Stimulated activated CD4-positive, alpha-beta T cell treated with anti-CD3 and anti-CD28 coated beads, TNF-alpha, amount 100 ng/mL, for 4 hours (primary cell): ENCODE measurements at regions not wholly inside any gene's neighbourhood (a gene's known extent, or its start where the extent isn't known, plus 50 kb on each side); places are given as distances from the start of the nearest gene placed in this dataset.
"Not testable (repeated sequence)": the region's sequence is repeated elsewhere in the genome, so short reads cannot be mapped to it uniquely, and the experiment has no call there.

Experiments
- DNase-seq, 3 experiments: peaks; one replicate each; pipeline ENCODE4 v3.0.0-alpha.2; 2020; ENCODE audit warnings: low read depth in 3 of 3

DNA sequence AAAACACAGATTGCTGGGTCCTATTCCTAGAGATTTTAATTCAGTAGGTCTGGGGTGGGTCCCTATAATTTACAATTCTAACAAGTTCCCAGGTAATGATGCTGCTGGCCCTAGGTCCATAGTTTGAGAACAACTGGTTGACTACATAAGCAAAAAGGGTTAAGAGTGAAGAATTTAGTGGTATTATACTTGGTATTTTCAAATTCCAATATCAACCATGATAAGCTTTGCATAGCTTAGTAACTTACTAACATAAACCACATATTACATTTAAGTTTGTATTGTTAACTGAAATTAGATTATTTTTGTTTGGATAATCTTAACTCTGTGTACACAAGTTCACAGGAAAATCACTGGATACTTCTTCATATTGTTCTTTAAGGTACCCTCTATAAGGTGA lies 862.9 kb upstream of the ACVR2A start:
- DNase-seq = no peak

DNA sequence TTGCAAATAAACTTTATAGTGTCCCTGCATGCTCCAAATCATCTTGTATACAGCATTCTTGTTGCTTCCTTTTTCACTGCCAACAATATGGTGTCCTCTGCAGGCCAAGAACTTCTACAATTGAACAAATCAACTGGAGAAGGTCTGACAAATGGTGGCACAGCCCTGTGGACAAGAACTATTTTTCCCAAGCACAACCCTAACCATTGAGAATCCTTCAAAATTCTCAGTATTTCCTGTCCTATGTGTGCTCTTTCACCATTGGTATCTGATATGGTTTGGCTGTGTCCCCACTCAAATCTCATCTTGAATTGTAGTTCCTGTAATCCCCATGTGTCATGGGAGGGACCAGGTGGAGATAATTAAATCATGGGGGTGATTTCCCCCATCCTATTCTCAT lies 865.1 kb upstream of the ACVR2A start:
- DNase-seq = no peak

DNA sequence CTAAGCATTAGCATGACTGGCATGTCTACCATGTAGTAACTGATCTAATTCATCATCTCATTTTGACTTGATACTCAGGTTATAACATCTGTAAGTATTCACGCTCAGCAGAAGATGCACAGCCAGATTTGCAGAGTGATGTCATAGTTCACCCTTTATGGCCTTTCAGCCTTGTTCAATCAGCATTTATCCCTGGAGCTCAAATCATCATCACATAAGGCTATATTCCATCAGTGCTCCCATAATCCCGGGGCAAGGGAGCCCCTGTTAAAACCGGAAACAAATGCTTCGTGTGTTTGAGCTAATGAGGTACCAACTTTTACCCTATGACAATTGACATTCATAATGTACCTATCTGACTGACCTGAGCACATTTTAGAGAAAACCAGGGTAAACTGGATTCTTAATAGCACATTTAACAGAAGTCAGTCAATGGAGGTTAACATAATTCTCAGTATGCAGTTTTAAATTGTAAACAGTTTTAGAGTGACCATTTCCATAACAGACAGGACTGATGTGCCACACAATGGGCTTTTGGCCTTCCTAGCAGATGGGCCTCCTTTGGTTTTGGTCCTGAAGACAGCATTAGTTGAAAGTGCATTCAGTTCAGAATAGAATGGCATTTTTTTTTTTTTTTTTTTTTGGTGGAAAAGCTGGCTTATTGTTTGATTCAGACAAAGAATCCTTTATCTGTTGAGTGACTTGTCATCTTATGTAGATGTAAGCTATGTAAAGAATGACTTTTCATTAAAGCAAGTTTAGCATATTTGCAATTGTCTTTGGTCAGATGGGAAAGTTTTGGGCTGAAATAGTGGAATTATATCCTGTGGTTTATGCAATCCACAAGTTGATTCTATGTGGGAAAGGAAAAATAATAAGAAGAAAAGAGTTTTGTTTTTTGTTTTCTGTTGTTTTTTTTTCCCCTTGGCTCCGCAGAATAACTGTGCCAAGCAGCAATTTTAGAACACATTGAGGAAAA lies 866.0 kb upstream of the ACVR2A start:
- DNase-seq = no peak

DNA sequence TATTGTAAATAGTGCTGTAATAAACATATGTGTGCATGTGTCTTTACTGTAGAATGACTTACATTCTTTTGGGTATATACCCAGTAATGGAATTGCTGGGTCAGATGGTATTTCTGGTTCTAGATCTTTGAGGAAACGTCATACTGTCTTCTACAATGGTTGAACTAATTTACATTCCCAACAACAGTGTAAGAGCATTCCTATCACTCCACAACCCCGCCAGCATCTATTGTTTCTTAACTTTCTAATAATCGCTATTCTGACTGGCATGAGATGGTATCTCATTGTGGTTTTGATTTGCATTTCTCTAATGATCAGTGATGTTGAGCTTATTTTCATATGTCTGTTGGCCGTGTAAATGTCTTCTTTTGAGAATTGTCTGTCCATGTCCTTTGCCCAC lies 873.8 kb upstream of the ACVR2A start:
- not testable (repeated sequence) for DNase-seq

DNA sequence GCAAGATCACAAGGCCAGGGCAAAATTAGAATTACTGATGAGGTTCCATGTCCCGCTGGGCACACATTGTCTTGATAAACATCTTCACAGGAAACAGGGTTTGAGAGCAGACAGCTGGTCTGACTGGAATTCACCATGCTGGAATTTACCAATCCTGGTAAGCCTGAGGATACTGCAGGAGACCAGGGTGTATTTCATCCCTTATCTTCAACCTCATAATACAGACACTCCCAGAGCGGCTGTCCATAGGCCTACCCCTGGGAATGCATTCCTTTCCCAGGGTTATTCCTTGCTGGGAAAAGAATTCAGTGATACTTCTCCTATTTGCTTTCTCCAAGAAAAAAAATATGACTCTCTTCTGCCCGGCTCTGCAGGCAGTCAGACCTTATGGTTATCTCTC lies 875.1 kb upstream of the ACVR2A start:
- DNase-seq = not testable (repeated sequence)

DNA sequence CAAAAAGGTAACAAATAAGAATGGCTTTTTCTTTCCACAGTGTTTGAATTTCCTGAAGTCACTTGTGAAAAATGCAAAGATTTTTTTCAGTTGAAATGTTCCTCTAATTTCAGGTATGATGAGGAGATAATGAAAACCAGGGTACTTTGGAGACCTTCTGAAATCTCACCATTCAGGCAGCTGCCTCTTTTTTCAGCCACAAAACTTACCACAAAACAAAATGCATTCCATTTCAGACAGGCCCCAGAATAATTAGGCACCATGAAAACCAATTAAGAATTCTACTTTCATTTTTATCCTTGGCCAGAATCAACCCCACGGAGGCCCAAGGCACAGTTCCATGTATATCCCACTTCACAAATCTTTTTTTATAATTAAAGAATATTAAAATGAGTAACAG lies 880.3 kb upstream of the ACVR2A start:
- no peak for DNase-seq

DNA sequence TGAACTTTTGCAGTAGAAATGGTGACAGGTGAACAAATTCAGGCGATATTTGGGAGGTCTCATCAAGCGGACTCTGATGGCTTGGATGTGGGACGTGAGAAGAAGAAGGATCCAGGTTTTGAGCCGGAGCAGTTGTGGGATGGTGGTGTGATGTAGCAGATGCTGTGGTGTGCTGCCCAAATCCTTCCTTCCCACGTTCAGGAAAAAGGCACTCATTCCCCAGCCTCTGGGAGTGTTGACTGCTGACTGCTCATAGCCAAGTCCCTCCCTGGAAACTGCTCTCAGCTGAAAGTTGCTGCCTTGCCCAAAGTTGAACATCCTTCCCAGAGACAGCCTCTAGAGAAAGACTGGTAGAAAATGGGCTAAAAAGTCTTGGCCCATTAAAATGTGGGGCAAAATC lies 890.3 kb upstream of the ACVR2A start:
- no peak for DNase-seq

DNA sequence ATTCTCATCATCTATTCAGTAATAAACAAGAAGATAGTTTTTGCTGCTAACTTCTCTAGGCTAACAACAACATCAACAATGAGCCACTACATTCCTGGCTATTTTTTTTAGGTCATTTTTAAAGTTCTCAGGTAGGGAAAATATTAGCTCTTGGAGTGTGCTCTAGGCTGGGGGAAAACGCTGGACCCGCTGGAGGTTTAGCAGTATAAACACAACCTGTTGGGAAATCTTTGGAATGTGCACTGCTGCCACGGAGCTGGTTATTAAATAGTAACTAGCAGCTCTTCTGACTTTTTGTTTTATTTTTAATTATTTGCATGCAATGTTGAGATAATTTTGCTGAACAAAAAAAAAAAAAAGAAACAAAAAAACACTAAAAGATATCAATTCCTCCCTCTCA lies 892.1 kb upstream of the ACVR2A start:
- DNase-seq = no peak

DNA sequence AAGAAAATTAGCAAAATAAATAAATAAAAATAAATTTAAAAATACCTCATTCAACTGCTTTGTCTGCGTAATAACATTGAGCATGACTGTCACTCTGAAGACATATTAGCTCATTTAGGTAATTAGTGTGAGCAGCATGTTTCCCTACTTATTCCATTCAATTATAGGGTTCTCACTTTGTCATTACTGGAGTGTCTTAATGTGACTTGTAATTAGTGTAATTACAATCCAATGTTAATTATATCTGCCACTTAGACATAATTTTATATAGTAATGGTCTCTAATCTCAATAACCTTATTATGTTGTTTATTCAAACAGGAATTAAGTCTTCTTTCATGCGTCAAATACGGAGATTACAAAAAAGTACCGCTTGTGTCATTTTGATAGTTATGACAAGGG lies 893.9 kb upstream of the ACVR2A start:
- DNase-seq = no peak

DNA sequence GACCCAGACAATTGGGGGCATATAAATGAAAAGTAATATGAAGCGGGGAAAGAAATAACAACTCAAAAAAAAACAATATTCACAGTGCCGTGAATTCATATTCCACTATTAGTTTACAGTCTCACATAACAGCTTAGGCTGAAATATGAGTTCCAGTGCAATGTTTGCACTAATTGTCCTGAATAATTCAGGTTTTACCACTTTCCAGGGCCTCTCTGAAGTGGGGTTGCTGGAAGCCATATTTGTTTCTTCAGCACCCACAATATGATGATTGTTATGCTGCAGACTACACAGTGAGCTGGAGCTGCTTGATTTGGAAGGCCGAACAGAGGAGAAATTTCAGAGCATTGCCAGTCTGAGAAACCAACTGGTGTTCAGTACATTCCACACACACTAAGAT lies 894.5 kb upstream of the ACVR2A start:
- no peak for DNase-seq

DNA sequence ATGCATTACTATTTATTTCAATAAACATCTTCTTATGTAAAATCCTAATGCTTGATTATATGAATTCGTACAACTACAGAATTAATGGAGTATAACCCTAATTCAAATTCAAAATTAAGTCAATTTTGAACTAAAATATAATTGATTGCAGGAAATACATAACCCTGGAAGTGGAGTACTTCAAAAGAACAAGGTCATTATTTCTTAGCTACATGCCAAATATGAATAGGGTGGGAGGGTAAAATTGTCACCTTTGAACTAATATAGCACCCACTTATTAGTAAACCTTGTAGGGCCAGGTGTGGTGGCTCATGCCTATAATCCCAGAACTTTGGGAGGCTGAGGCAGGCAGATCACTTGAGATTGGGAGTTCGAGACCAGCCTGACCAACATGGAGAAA lies 895.4 kb upstream of the ACVR2A start:
- no peak for DNase-seq

DNA sequence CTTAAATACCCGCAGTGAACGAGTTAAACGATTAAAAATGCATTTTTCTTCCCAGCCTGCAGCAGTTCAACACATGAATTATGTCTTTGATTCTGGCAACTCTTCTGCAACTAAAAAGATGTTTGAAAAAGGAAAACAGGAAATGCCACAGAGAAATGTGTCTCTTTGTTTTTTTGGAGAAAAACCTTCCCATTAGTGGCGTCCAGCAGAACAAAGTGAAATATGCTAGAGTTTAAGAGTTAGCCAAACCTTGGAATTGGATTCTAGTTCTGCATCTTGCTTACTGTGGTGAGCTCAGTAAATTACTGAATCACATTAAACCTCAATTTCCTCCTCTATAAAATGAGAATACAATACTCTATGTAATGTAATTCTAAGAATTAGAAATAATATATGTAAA lies 900.2 kb upstream of the ACVR2A start:
- no peak for DNase-seq

DNA sequence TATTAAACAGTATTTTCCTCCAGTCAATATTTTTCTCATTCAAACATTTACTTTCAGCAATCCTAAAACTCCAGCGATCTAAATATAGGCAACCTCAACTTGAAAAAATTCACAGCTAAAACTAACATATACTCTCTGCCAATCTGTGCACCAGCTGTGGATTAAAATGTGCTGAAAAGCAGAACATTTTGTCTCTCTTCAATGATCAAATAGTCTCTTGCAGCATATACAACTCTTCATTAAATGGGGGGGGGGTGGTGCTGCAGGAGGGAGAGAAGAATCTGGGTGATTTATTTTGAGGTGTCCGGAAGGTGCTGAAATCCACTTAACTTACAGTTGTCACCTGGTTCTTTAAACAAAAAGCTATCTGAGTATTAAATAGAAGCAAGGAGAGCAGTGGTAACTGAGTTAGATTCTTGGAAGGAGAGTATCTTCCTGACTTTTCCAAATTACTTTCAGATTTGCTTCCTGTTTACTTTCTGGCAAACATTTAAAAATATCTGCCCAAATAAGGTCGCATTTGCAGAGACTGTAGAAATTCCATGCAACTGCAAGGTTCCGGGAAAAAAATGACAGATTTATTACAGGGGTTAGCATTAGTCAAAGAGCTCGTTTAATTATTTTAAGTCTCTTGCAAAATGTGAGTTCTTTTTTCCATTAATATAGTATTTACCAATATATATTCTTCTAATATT lies 904.7 kb upstream of the ACVR2A start:
- DNase-seq = no peak

DNA sequence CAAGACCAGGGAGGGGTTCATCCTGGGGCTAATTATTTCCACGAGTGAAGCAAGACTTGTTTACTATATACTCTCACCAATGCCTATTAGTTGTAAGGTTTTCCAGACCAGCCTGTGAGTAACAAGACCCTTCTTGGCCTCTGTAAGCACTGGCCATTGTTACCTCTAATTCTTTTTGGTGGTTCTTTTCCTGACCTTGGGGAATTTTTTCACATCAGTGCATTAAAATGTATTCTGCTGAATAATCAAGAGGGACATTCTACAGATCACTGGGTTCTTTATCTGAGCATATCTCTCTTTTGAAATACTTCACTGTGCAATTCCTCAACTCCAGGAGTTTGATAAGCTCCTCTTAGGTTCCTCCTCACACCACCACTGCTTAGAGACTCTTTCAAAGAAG lies 909.9 kb upstream of the ACVR2A start:
- DNase-seq = no peak

DNA sequence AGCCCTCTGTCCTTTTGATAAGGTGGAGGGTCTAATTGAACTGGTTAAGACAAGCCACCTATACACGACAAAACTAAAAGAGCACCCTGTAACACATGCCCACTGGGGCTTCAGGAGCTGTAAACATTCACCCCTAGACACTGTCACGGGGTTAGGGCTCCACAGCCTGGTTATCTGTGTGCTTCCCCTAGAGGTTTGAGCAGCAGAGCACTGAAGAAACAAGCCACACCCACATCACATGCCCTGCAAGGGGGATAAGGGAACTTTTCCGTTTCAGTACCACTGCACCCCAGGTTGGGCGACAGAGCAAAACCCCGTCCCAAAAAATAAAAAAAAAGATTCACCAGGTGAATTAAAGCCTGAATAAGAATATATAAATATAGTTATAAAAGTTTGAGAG lies 913.7 kb upstream of the ACVR2A start:
- DNase-seq = no peak

DNA sequence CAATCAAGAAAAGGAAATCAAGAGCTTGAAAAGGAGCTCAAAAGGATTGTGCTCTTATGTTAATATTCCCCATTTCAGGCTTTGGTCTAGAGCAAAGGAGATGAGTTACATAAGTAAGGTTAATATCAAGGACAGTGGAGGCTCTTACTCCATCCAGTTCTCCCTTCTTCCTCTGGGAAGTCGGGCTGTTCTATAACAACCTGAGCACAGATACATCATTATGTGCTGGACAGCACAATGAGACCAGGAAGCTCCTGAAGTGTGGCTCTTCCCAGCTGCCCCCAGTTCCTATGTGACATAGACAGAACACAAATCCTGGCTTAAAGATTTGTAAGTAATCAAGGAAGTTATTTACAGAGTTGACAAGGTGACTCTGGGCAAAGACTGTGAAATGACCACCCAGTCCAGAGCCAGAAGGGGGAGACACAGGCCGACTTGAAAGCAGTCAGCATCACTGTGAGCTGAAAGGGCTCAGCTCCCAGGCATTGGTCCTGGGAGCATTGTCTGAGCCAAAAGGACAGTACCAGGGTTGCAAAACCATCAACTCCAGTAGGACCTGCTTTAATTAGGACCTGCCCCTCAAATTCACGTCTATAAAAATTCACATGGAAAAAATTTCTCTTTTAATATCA lies 917.6 kb upstream of the ACVR2A start:
- DNase-seq = no peak

DNA sequence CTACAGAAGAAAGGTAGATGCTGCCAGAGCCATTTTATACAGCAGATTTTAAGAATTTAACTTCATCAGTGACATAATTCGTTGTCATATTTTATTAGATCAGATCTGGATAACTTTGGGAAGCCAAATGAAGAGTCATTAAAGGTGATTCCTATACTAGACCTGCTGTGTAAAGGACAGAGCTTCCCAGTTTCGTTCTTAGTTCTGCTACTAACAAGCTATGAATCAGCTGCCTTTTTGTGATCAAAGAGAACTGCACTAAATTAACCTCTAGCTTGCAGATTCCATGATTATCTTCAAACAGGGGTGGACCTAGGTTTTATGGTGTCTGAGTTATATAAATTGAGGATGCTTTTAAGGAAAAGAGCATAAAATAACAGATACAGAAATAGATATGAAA lies 926.5 kb upstream of the ACVR2A start:
- DNase-seq = no peak

DNA sequence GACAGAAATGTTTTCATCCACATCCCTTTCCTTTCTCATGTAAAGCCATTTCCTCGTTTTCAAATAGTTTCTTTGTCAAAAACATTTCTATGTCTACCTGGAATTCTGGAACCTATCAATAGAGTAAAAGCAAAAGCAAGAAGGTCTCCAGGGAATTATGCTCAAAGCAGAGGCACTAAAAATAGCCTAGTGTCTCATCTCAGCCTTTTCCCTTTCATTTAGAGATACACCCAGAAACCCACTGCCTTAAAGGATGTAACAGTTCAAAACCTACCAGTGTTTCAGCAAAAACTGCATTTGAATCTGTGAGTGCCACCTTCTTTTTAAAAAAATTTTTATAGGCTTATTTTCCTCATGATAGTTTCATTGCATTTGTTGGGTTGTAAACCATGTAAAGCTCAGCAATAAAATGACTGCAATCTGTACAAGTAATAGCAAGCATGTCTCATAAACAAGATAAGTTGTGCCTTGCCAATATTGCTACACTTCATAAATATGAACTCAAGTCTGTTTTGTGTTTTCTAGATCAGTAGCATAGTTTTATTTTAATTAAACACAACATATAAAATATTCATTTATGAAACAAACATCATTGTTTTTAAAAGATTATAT lies 927.3 kb upstream of the ACVR2A start:
- DNase-seq = no peak

DNA sequence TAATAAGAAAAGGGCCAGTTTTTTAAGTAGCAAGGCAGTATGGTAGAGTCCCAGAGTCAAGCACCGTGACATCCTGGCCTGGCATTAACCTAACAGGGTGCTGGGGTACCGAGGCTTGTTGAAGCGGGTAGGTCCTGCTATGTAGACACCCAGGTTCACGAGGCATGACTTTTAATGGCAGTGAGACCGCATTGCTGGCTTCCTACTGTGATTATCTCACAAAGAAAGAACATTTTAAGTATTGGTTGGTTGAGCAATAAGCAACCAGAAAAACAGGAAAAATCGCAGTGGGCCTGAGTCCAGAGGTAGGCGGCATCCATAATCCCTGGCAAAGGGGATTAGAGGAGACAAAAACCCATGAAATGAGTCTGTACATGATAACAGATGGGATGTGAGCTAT lies 927.9 kb upstream of the ACVR2A start:
- no peak for DNase-seq

DNA sequence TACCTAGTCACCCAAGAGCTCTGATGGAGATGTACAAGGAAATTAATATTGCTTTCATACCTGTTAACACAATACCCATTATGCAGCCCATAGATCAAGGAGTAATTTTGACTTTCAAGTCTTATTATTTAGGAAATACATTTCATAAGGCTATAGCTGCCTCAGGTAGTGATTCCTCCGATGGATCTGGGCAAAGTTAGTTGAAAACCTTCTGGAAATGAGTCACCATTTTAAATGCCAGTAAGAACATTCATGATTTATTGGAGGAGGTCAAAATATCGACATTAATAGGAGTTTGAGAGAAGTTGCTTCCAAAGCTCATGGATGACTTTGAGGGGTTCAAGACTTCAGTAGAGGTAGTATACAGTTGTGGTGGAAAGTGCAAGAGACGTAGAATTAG lies 931.4 kb upstream of the ACVR2A start:
- DNase-seq = no peak

DNA sequence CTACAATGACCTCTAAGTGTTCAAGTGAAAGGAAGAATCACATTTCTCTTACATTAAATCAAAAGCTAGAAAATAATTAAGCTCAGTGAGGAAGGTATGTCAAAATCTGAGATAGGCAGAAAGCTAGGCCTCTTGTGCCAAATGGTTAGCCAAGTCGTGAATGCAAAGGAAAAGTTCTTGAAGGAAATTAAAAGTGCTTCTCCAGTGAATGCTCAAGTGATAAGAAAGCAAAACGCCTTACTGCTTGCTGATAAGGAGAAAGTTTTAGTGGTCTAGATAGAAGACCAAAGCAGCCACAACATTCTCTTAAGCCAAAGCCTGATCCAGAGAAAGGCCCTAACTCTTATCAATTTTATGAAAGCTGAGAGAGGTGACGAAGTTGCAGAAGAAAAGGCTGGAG lies 932.3 kb upstream of the ACVR2A start:
- no peak for DNase-seq

DNA sequence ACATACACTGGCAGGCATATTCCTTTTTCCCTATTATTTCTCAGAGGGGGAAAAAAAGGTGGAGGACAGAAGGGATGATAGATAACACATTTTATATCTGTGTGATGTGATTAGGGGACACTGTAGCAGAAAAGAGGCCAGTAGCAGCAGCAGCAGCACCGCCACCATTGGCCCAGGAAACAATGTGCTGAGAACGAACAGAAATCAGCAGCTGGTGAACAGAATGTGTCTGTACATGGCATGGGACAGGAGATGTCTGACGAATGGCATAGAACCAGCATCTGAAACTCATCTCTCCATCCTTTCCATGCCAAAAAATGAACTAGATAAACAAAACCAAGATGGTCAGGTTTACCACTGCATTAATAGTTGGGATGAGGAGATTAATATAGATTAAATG lies 936.1 kb upstream of the ACVR2A start:
- DNase-seq = no peak
